A673 (cell line): ENCODE measurements at regions not wholly inside any gene's neighbourhood (a gene's known extent, or its start where the extent isn't known, plus 50 kb on each side); places are given as distances from the start of the nearest gene placed in this dataset.

ENCODE experiments used
- BruUV-seq: library from RNA; stranded (reverse); fragments of 400-500 nt; replicated peaks from 2 replicates; lab custom pipeline; 2021; lab: Mats Ljungman, UMichigan
- CTCF ChIA-PET: fragments of 300-600 bp; sonication (Branson Sonifier 250); formaldehyde crosslinking; loops from one replicate; lab custom pipeline; 2022; ENCODE audit warnings: antibody characterized with exemption; lab: Charles Lee
- POLR2A ChIA-PET: fragments of 300-600 bp; sonication (Branson Sonifier 250); formaldehyde crosslinking; loops from one replicate; lab custom pipeline; 2022; ENCODE audit warnings: antibody characterized with exemption; ENCODE audit not compliant: low non-redundant PET; lab: Charles Lee
- DNase-seq: peaks from one replicate; pipeline ENCODE4 v3.0.0-alpha.2; 2015; ENCODE audit warnings: low spot score
- H3K27ac ChIP-seq: fragments of 200-600 bp; sonication (generic); 2 replicates; pipeline ENCODE4 v1.5.1; 2016; ENCODE audit warnings: mixed run types, low read depth, mild to moderate bottlenecking, mixed read lengths, antibody characterized with exemption, low read length; ENCODE audit not compliant: poor library complexity, severe bottlenecking
- H3K27me3 ChIP-seq: fragments of 200-600 bp; sonication (generic); replicated peaks from 2 replicates; pipeline ENCODE4 v1.6.1; 2017; ENCODE audit warnings: mixed run types, low read depth, mild to moderate bottlenecking, mixed read lengths, antibody characterized with exemption, low read length; ENCODE audit not compliant: insufficient read depth, poor library complexity
- H3K36me3 ChIP-seq: fragments of 200-600 bp; sonication (generic); 2 replicates; pipeline ENCODE4 v1.6.1; 2016; ENCODE audit warnings: mixed run types, mild to moderate bottlenecking, mixed read lengths, antibody characterized with exemption, low read length; ENCODE audit not compliant: insufficient read depth, poor library complexity, severe bottlenecking
- H3K4me1 ChIP-seq: fragments of 200-600 bp; sonication (generic); 2 replicates; pipeline ENCODE4 v1.6.1; 2017; ENCODE audit warnings: mixed run types, mild to moderate bottlenecking, mixed read lengths, antibody characterized with exemption, low read length; ENCODE audit not compliant: insufficient read depth, poor library complexity, severe bottlenecking
- H3K4me3 ChIP-seq: fragments of 200-600 bp; sonication (generic); 2 replicates; pipeline ENCODE4 v1.5.1; 2016; ENCODE audit warnings: low read depth, mixed run types, mild to moderate bottlenecking, mixed read lengths, low read length; ENCODE audit not compliant: poor library complexity, severe bottlenecking
- H3K9me3 ChIP-seq: fragments of 200-600 bp; sonication (generic); 2 replicates; pipeline ENCODE4 v1.6.1; 2016; ENCODE audit warnings: mixed run types, low read depth, mild to moderate bottlenecking, mixed read lengths, antibody characterized with exemption, low read length; ENCODE audit not compliant: poor library complexity, severe bottlenecking
- EZH2 ChIP-seq: fragments of 200-600 bp; sonication (generic); IDR thresholded peaks from 2 replicates; pipeline ENCODE4 v1.6.1; 2017; ENCODE audit warnings: borderline replicate concordance, low read depth, mild to moderate bottlenecking, mixed read lengths, antibody characterized with exemption, low read length; ENCODE audit not compliant: poor library complexity, severe bottlenecking
- intact Hi-C: fragments of 100-400 bp; cut with micrococcal nuclease; formaldehyde crosslinking; loops from one replicate; pipeline ENCODE4 v1.10.0; 2022; ENCODE audit not compliant: unreplicated experiment
- TF ChIP-seq, protein P1 (sequence below): fragments of 300-800, 200-600 bp; sonication (generic); conservative IDR thresholded peaks from 2 replicates; pipeline ENCODE4 v1.5.1; 2017; ENCODE audit warnings: low read depth, mild to moderate bottlenecking, antibody characterized with exemption, low read length, moderate library complexity, mixed read lengths

DNA sequence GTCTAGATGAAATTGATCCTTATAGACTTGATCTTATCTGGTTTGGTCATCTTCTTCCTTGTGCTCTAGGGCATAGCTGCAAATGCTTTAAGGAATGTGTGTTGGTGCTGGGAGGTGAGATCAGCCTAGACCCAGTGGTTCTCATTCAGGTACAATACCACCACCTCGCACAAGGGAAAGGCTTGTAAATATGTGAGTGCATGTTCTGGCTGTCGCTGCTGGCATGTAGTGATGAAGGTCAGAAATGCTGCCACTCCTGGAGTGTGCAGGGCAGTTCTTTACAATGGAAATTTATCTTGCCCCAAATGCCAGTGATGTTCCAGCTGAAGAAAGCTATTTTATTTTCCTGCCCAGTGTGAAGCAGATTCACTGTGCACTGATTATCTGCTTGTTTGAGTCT, 900.9 kb downstream of the QKI start:
- Histone ChIP-seq H3K36me3 (no peaks in the 10 kb centered on the region), H3K9me3 (peaks cover 3% of the 10 kb centered on the region), H3K27ac (no peak overlapping the region), H3K27me3 (no peaks in the 10 kb centered on the region), H3K4me3 (no peak overlapping the region), H3K4me1 (no peaks in the 10 kb centered on the region)
- ChIA-PET CTCF (no interaction called here), POLR2A (no interaction called here)
- BruUV-seq, result no TSS peak
- TF ChIP-seq, protein P1, sequence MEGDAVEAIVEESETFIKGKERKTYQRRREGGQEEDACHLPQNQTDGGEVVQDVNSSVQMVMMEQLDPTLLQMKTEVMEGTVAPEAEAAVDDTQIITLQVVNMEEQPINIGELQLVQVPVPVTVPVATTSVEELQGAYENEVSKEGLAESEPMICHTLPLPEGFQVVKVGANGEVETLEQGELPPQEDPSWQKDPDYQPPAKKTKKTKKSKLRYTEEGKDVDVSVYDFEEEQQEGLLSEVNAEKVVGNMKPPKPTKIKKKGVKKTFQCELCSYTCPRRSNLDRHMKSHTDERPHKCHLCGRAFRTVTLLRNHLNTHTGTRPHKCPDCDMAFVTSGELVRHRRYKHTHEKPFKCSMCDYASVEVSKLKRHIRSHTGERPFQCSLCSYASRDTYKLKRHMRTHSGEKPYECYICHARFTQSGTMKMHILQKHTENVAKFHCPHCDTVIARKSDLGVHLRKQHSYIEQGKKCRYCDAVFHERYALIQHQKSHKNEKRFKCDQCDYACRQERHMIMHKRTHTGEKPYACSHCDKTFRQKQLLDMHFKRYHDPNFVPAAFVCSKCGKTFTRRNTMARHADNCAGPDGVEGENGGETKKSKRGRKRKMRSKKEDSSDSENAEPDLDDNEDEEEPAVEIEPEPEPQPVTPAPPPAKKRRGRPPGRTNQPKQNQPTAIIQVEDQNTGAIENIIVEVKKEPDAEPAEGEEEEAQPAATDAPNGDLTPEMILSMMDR, result no peak
- no peak for TF ChIP-seq EZH2
- intact Hi-C loops, result no loop called here
- DNase-seq, result no peak

DNA sequence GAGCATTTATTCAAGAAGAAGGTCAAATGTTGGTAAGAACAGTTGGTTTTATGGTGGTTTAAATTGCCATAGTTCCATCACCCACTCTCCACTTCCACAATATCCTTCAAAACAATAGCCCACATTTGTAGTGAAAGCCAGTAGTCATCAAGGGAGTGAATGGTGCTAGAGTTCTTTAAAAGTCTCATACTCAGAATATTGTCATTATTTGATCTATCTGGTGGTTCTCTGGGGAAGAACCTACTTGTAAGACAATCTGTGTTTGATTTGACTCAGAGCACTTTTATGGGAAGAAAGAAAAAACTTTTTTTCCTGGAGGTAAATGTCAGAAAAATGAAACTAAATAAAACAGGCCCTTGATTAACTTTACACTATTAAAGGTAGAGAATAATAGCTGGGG, 893.8 kb downstream of the QKI start:
- H3K27me3 ChIP-seq, result no peaks in the 10 kb centered on the region
- no peak overlapping the region for H3K27ac ChIP-seq
- DNase-seq, result no peak
- ChIA-PET CTCF (no interaction called here), POLR2A (no interaction called here)
- no TSS peak for BruUV-seq
- intact Hi-C loops, result no loop called here
- H3K9me3 ChIP-seq, result peaks cover 3% of the 10 kb centered on the region
- no peak overlapping the region for H3K4me3 ChIP-seq
- no peaks in the 10 kb centered on the region for H3K36me3 ChIP-seq
- H3K4me1 ChIP-seq, result no peaks in the 10 kb centered on the region
- TF ChIP-seq, protein P1, result no peak
- no peak for TF ChIP-seq EZH2

DNA sequence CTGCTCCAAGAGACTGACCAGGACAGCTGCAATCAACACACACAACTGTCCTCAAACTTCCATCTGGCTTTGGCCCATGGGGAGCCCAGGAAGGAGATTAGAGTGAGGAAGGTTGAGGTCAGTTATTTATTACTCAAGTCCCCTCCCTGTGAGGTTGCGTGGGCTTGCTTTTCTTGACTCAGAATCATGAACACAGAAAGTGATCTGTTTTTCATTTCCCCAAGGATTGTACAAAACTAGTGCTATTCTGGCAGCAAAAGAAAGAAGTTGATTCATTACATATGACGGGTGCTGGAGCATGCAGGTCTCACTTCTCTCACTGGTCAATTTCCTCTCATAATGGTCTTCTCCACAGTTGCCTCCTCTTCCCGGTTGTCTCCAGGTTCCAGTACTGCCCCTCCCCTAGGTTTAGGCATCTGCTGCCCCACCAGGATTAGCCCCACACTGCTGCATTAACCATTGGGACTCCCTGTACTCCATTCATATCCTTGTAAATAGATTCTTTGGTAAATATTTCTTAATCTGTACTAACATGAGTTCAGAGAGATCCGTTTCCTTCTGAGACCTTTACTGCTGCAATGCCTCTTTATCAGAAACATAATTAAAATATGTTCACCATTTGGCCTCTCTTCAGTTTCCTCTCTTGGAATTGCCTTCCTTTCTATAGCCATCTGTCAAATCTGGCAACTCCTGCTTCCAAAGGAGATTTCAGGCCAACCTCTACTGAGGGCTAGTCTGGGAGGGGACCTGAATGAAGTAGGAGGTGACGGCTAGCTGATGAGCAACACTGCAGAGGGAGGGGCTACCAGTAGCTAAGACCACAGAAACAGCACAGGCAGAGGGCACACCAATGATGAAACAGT, 888.8 kb downstream of the QKI start:
- Histone ChIP-seq H3K4me3 (no peak overlapping the region), H3K4me1 (no peaks in the 10 kb centered on the region), H3K36me3 (no peaks in the 10 kb centered on the region), H3K27me3 (no peaks in the 10 kb centered on the region), H3K9me3 (no peaks in the 10 kb centered on the region), H3K27ac (no peak overlapping the region)
- ChIA-PET CTCF (no interaction called here), POLR2A (no interaction called here)
- BruUV-seq, result no TSS peak
- no peak for DNase-seq
- no peak for TF ChIP-seq EZH2
- TF ChIP-seq, protein P1, result no peak
- intact Hi-C loops, result no loop called here
